Parathyroid adenoma (tissue), 2 donors: ENCODE measurements at regions not wholly inside any gene's neighbourhood (a gene's known extent, or its start where the extent isn't known, plus 50 kb on each side); places are given as distances from the start of the nearest gene placed in this dataset.

Experiments
- H2AFZ ChIP-seq: fragments of 300-600 bp; sonication (generic); one replicate; pipeline ENCODE4 v1.7.0; 2017; ENCODE audit warnings: antibody characterized with exemption, mild to moderate bottlenecking
- H3K27ac ChIP-seq: fragments of 300-600 bp; sonication (generic); one replicate; pipeline ENCODE4 v1.7.0; 2017
- H3K27me3 ChIP-seq: fragments of 300-600 bp; sonication (generic); one replicate; pipeline ENCODE4 v1.7.0; 2017; ENCODE audit warnings: low read length; ENCODE audit not compliant: control insufficient read depth, insufficient read depth
- H3K36me3 ChIP-seq: fragments of 300-600 bp; sonication (generic); one replicate; pipeline ENCODE4 v1.7.0; 2017; ENCODE audit warnings: low read length; ENCODE audit not compliant: control insufficient read depth, insufficient read depth
- H3K4me1 ChIP-seq: fragments of 300-600 bp; sonication (generic); one replicate; pipeline ENCODE4 v1.7.0; 2017; ENCODE audit warnings: control low read depth
- H3K4me2 ChIP-seq: fragments of 300-600 bp; sonication (generic); one replicate; pipeline ENCODE4 v1.7.0; 2017; ENCODE audit warnings: low read length
- H3K4me3 ChIP-seq: fragments of 300-600 bp; sonication (generic); one replicate; pipeline ENCODE4 v1.7.0; 2017; ENCODE audit warnings: low read depth, low read length
- H3K79me2 ChIP-seq: fragments of 300-600 bp; sonication (generic); one replicate; pipeline ENCODE4 v1.7.0; 2017; ENCODE audit warnings: control low read depth
- H3K9ac ChIP-seq: fragments of 300-600 bp; sonication (generic); one replicate; pipeline ENCODE4 v1.7.0; 2017; ENCODE audit warnings: mild to moderate bottlenecking
- H3K9me3 ChIP-seq: fragments of 300-600 bp; sonication (generic); one replicate; pipeline ENCODE4 v1.7.0; 2017; ENCODE audit warnings: low read length; ENCODE audit not compliant: control insufficient read depth
- CTCF ChIP-seq: fragments of 300-600 bp; sonication (generic); IDR thresholded peaks from one replicate; pipeline ENCODE4 v1.7.0; 2017; ENCODE audit warnings: antibody characterized with exemption, mild to moderate bottlenecking
- donor health status: primary hyperparathyroidism.

DNA sequence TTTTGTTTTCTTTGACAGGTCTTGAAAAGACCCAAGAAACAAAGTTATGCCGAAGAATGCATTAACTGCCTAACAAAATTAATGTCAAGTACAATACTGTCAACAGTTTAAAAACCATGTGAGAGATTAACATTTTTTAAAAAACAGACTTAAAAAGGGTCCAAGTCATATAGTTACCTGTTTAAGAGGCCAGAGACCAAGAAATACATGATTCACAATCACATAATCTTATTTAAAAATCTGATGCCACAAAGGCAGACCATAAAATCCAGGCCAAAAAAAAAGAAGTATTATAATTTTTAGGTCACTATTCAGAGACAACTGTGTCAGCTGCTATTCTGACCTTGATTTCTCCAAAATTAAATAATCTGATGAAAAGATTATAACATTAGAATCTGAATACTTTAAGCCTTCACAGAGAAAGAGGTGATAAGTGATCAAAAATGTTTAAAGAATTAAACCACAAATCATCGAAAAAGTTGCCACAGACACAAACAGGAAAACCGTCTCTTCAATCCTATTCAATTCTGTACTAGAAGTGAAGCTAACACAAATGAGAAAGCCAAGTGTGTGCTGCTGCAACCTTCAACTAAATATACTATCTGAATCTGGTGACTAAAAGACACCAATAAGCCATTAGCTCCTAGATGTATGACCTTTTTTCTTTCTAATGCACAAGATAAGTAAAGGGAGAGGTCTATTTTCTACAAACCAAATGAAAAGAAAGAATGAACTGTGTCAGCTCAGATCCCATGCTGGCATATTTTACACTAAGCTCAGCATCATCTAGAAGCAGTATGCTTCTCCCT is 286.0 kb downstream of the ZEB2 start:
- Histone ChIP-seq H3K36me3 (no peaks in the 10 kb centered on the region), H3K27me3 (no peaks in the 10 kb centered on the region), H3K4me1 (no peaks in the 10 kb centered on the region), H3K4me3 (no peak overlapping the region), H3K9me3 (no peaks in the 10 kb centered on the region), H3K9ac (no peak overlapping the region), H2AFZ (no peak overlapping the region), H3K79me2 (no peaks in the 10 kb centered on the region), H3K4me2 (no peak overlapping the region), H3K27ac (no peak overlapping the region)
- TF ChIP-seq CTCF, result no peak

GRCh38 chr2:144233317-144233716 is 286.6 kb downstream of the ZEB2 start:
- no peak overlapping the region for H3K4me2 ChIP-seq
- no peaks in the 10 kb centered on the region for H3K79me2 ChIP-seq
- H3K27ac ChIP-seq, result no peak overlapping the region
- H3K4me1 ChIP-seq, result no peaks in the 10 kb centered on the region
- no peaks in the 10 kb centered on the region for H3K36me3 ChIP-seq
- no peaks in the 10 kb centered on the region for H3K27me3 ChIP-seq
- H3K9ac ChIP-seq, result no peak overlapping the region
- no peak overlapping the region for H3K4me3 ChIP-seq
- no peak for TF ChIP-seq CTCF
- no peak overlapping the region for H2AFZ ChIP-seq
- H3K9me3 ChIP-seq, result no peaks in the 10 kb centered on the region

GRCh38 chr2:144230448-144231085 is 289.4 kb downstream of the ZEB2 start:
- no peak overlapping the region for H3K4me3 ChIP-seq
- H3K27ac ChIP-seq, result no peak overlapping the region
- no peak overlapping the region for H3K9ac ChIP-seq
- no peak overlapping the region for H2AFZ ChIP-seq
- no peak overlapping the region for H3K4me2 ChIP-seq
- no peaks in the 10 kb centered on the region for H3K4me1 ChIP-seq
- H3K36me3 ChIP-seq, result no peaks in the 10 kb centered on the region
- no peak for TF ChIP-seq CTCF
- H3K79me2 ChIP-seq, result no peaks in the 10 kb centered on the region
- no peaks in the 10 kb centered on the region for H3K9me3 ChIP-seq
- H3K27me3 ChIP-seq, result no peaks in the 10 kb centered on the region

DNA sequence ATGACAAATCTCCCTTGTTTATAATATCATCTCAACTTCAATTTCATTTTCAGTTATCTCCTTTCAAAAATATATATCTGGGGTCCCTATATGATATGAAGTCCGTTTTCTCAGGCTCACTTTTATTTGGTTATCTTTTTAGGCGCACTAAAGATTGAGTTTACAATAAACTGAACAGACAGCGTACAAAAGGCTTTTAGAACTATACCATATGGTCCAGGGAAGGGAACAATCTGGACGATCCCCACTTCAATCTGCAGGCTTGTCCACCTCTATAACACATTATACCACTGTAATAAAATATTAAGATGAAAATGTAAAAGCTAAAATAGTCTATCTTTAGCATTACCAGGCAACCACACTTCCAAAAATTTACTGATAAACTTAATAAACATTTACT is 289.9 kb downstream of the ZEB2 start:
- Histone ChIP-seq H3K4me2 (no peak overlapping the region), H3K79me2 (no peaks in the 10 kb centered on the region), H3K27ac (no peak overlapping the region), H3K4me3 (no peak overlapping the region), H3K27me3 (no peaks in the 10 kb centered on the region), H3K9ac (no peak overlapping the region), H3K9me3 (no peaks in the 10 kb centered on the region), H3K4me1 (no peaks in the 10 kb centered on the region), H2AFZ (no peak overlapping the region), H3K36me3 (no peaks in the 10 kb centered on the region)
- no peak for TF ChIP-seq CTCF

GRCh38 chr2:144229296-144229695 is 290.6 kb downstream of the ZEB2 start:
- Histone ChIP-seq H3K36me3 (no peaks in the 10 kb centered on the region), H3K4me3 (no peak overlapping the region), H3K27ac (no peak overlapping the region), H3K9ac (no peak overlapping the region), H3K9me3 (no peaks in the 10 kb centered on the region), H2AFZ (no peak overlapping the region), H3K27me3 (no peaks in the 10 kb centered on the region), H3K4me1 (no peaks in the 10 kb centered on the region), H3K79me2 (no peaks in the 10 kb centered on the region), H3K4me2 (no peak overlapping the region)
- no peak for TF ChIP-seq CTCF
